Stimulated activated CD4-positive, alpha-beta T cell treated with anti-CD3 and anti-CD28 coated beads, Interleukin-1b, Interleukin-23, amount 100 ng/mL, for 48 hours (primary cell): ENCODE measurements at regions not wholly inside any gene's neighbourhood (a gene's known extent, or its start where the extent isn't known, plus 50 kb on each side); places are given as distances from the start of the nearest gene placed in this dataset.

ENCODE experiments used
- DNase-seq: peaks from one replicate; pipeline ENCODE4 v3.0.0-alpha.2; 2020

GRCh38 chr2:193334401-193334800 lies 1139.7 kb upstream of the TMEFF2 start:
- DNase-seq: no peak

- no peak for DNase-seq
These were observed 1138.8 kb upstream of the TMEFF2 start for GRCh38 chr2:193333539-193333938.

GRCh38 chr2:193332941-193333340 lies 1138.2 kb upstream of the TMEFF2 start:
- no peak for DNase-seq

- no peak for DNase-seq
These were observed 1136.9 kb upstream of the TMEFF2 start for GRCh38 chr2:193331676-193332075.

GRCh38 chr2:193326296-193326695 lies 1131.6 kb upstream of the TMEFF2 start:
- no peak for DNase-seq

GRCh38 chr2:193315428-193316091 lies 1120.8 kb upstream of the TMEFF2 start:
- no peak for DNase-seq

- no peak for DNase-seq
These were observed 1108.7 kb upstream of the TMEFF2 start for GRCh38 chr2:193303464-193303863.

- no peak for DNase-seq
These were observed 1099.6 kb upstream of the TMEFF2 start for GRCh38 chr2:193294371-193294770.

- DNase-seq: no peak
These were observed 1084.6 kb upstream of the TMEFF2 start for GRCh38 chr2:193279361-193279760.

- no peak for DNase-seq
These were observed 1082.3 kb upstream of the TMEFF2 start for GRCh38 chr2:193276988-193277387.

GRCh38 chr2:193276560-193276959 lies 1081.8 kb upstream of the TMEFF2 start:
- no peak for DNase-seq

GRCh38 chr2:193276069-193276468 lies 1081.3 kb upstream of the TMEFF2 start:
- no peak for DNase-seq

GRCh38 chr2:193272011-193272410 lies 1077.3 kb upstream of the TMEFF2 start:
- DNase-seq: no peak

- DNase-seq: no peak
These were observed 1076.1 kb upstream of the TMEFF2 start for GRCh38 chr2:193270816-193271215.

GRCh38 chr2:193267496-193268002 lies 1072.8 kb upstream of the TMEFF2 start:
- DNase-seq: no peak

- no peak for DNase-seq
These were observed 1058.3 kb upstream of the TMEFF2 start for GRCh38 chr2:193253014-193253530.

GRCh38 chr2:193251909-193252308 lies 1057.2 kb upstream of the TMEFF2 start:
- no peak for DNase-seq

- DNase-seq: no peak
These were observed 1055.7 kb upstream of the TMEFF2 start for GRCh38 chr2:193250389-193250788.

- no peak for DNase-seq
These were observed 1046.0 kb upstream of the TMEFF2 start for GRCh38 chr2:193240752-193241151.

GRCh38 chr2:193231634-193232033 lies 1036.9 kb upstream of the TMEFF2 start:
- no peak for DNase-seq

- DNase-seq: no peak
These were observed 1033.5 kb upstream of the TMEFF2 start for GRCh38 chr2:193228276-193228675.

- no peak for DNase-seq
These were observed 1027.7 kb upstream of the TMEFF2 start for GRCh38 chr2:193222454-193222853.

GRCh38 chr2:193219413-193219812 lies 1024.7 kb upstream of the TMEFF2 start:
- DNase-seq: no peak

GRCh38 chr2:193201583-193201982 lies 1006.9 kb upstream of the TMEFF2 start:
- no peak for DNase-seq

- DNase-seq: no peak
These were observed 1004.6 kb upstream of the TMEFF2 start for GRCh38 chr2:193199322-193199721.
